ENCODE measurements at regions not wholly inside any gene's neighbourhood (a gene's known extent, or its start where the extent isn't known, plus 50 kb on each side); places are given as distances from the start of the nearest gene placed in this dataset.

GRCh38 chr2:195500879-195501278 lies 156.1 kb upstream of the SLC39A10 start (continued):
- no peak for TF ChIP-seq ATF2 (IDR thresholded peaks at IDR 0.05; ENCODE audit: low read length)
- TF ChIP-seq CHD1 (IDR thresholded peaks at IDR 0.05; ENCODE audit: low read depth, low read length): no peak
